ENCODE measurements at regions not wholly inside any gene's neighbourhood (a gene's known extent, or its start where the extent isn't known, plus 50 kb on each side); places are given as distances from the start of the nearest gene placed in this dataset.

GRCh38 chr20:1804554-1804956 is 90.7 kb upstream of the SIRPA start:
- intact Hi-C loops (cut with micrococcal nuclease) = no loop called here

More at GRCh38 chr20:1804554-1804956, 90.7 kb upstream of the SIRPA start:
- BruUV-seq (replicated peaks) = no TSS peak
- Histone ChIP-seq H3K27ac (ENCODE audit: insufficient read depth, low read length) (no peak overlapping the region), H3K9me1 (ENCODE audit: insufficient read depth, low read length) (peaks cover 11% of the 10 kb centered on the region), H3K9ac (ENCODE audit: low read depth, low read length) (no peak overlapping the region), H3K9me3 (ENCODE audit: control insufficient read depth, insufficient read depth, low read length) (no peaks in the 10 kb centered on the region), H4K8ac (ENCODE audit: low read depth in 2 of 2, low read length in 2 of 2) (no peak overlapping the region), H2AK5ac (ENCODE audit: low read depth, low read length) (peak overlapping the region; percentile 63), H2BK20ac (ENCODE audit: low read depth, low read length) (peak overlapping the region; percentile 3; the same call in 1 of the 2 replicates), H3K4me3 (ENCODE audit: insufficient read depth, low read depth, low read length) (no peak overlapping the region), H2BK5ac (ENCODE audit: low read depth, low read length, poor library complexity, severe bottlenecking) (no peak overlapping the region), H4K20me1 (ENCODE audit: insufficient read depth, low read length) (no peaks in the 10 kb centered on the region), H3K36me3 (ENCODE audit: control insufficient read depth, insufficient read depth, low read length) (no peaks in the 10 kb centered on the region), H2BK120ac (ENCODE audit: low read depth, low read length) (0 out of 2 replicates have a peak overlapping the region, but pooled peaks have one; percentile 18), H3K4me2 (ENCODE audit: low read depth, low read length) (no peak overlapping the region), H2BK15ac (ENCODE audit: low read depth, low read length) (peak overlapping the region; percentile 25; the same call in 1 of the 3 replicates), H4K91ac (ENCODE audit: insufficient read depth, low read depth, low read length) (peak overlapping the region; percentile 11; the same call in 1 of the 2 replicates), H3K18ac (ENCODE audit: low read depth, low read length) (no peak overlapping the region), H2AFZ (replicated peaks; ENCODE audit: low read length, poor library complexity) (no peak overlapping the region), H3K23ac (ENCODE audit: low read depth, low read length) (no peak overlapping the region), H3K56ac (ENCODE audit: extremely low read depth, insufficient read depth, low read length) (no peak overlapping the region), H4K5ac (ENCODE audit: low read depth, low read length) (no peak overlapping the region), H3K14ac (replicated peaks; ENCODE audit: low read depth, low read length) (no peak overlapping the region), H3K4ac (ENCODE audit: low read depth, low read length) (peak overlapping the region; percentile 17; the same call in 1 of the 2 replicates), H2AK9ac (replicated peaks; ENCODE audit: low read depth, low read length, poor library complexity) (no peak overlapping the region), H3K4me1 (ENCODE audit: control insufficient read depth, insufficient read depth, low read length) (peaks cover 13% of the 10 kb centered on the region), H3K27me3 (ENCODE audit: control insufficient read depth, insufficient read depth, low read length) (peaks cover 2% of the 10 kb centered on the region; the same call in 1 of the 2 replicates), H3K79me1 (ENCODE audit: low read depth in 1 of 2, low read length in 2 of 2) (no peaks in the 10 kb centered on the region)
- POLR2A ChIA-PET (ENCODE audit: unreplicated experiment) = interaction anchor here (0.5 kb wide), 1 partner anchor 66 kb away, joined by 3 read pairs; no protein-coding TSS in a partner anchor
- ATAC-seq (ENCODE audit: low read depth) = no peak
- 89% methylated on average over 1 of the region's 4 CpGs; no CpG with 5 or more reads in 1 of the 2 experiments for WGBS, 2 experiments (ENCODE audit: extremely low coverage in 2 of 2, insufficient read length in 1 of 2)
- dilution Hi-C loops (cut with HindIII; ENCODE audit: low sequenced_read_pairs, unreplicated experiment) (no loop called here), in situ Hi-C loops (cut with MboI; ENCODE audit: low sequenced_read_pairs) (loop anchor here (5.0 kb wide), 1 partner anchor 98 kb away; no protein-coding TSS in a partner anchor)
- DNase-seq = no peak
- CTCF ChIA-PET = interaction anchor here (1.3 kb wide), 1 partner anchor 28 kb away, joined by 3 read pairs; no protein-coding TSS in a partner anchor
- TF ChIP-seq CEBPB (IDR thresholded peaks at IDR 0.05; ENCODE audit: low read depth, low read length) = no peak
- no peak for TF ChIP-seq CTCF (conservative IDR thresholded peaks at IDR 0.05; ENCODE audit: low read depth, low read length)
- no peak for TF ChIP-seq FOS (IDR thresholded peaks at IDR 0.05; ENCODE audit: low read depth, low read length)
- no peak for TF ChIP-seq NFE2L2 (IDR thresholded peaks at IDR 0.05; ENCODE audit: low read depth, low read length)
- no peak for TF ChIP-seq MAFK (IDR thresholded peaks at IDR 0.05; ENCODE audit: low read depth, low read length)
- no peak for TF ChIP-seq USF2 (IDR thresholded peaks at IDR 0.05; ENCODE audit: low read depth, low read length)
- no peak for TF ChIP-seq ELK1 (IDR thresholded peaks at IDR 0.05; ENCODE audit: borderline replicate concordance, low read depth, low read length)
- no peak for TF ChIP-seq BHLHE40 (IDR thresholded peaks at IDR 0.05; ENCODE audit: low read depth, low read length)

Data from IMR-90 (cell line).